Hepatocyte (in vitro differentiated cells): ENCODE measurements at regions not wholly inside any gene's neighbourhood (a gene's known extent, or its start where the extent isn't known, plus 50 kb on each side); places are given as distances from the start of the nearest gene placed in this dataset.

Experiments
- EZH2phosphoT487 ChIP-seq: fragments of 200-600 bp; sonication (generic); IDR thresholded peaks from one replicate; pipeline ENCODE4 v1.6.1; 2018; ENCODE audit warnings: antibody characterized with exemption, mild to moderate bottlenecking, low read depth, moderate library complexity; ENCODE audit not compliant: unreplicated experiment, severe bottlenecking
- TF ChIP-seq, protein P1 (sequence below): fragments of 200-600 bp; sonication (generic); IDR thresholded peaks from 2 replicates; pipeline ENCODE4 v1.5.1; 2016; ENCODE audit warnings: antibody characterized with exemption, mild to moderate bottlenecking; ENCODE audit not compliant: poor library complexity

DNA sequence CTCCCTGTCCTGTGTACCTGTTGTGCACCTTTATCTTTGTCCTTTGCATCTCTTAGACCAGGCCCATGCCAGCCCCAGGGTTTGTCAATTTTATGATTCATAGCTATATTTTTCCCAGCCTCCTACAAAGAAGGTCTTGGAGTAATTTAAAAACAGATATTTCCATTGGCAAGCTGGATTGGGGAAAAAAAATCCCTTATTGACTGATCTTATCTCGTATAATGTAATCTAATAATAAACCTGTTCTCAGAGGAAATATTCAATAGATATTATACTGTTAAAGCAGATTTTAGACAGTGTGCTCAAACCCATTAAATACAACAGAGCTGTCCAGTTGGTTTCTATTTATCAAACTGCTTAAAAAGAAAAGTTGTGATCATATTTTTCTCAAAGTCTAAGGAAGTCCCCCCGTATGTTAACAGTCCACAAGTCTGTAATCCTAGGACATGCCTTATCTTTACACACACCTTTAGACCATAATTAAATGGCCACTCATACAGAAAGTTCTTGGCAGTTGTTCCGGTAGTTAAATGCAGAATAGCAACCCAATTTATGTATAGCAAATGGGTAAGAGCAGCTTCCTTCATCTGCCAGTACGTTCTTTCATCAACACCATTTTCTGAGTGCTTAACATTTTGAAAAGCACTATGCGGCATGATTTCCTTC lies 700.9 kb upstream of the NR2F2 start:
- TF ChIP-seq, protein P1, sequence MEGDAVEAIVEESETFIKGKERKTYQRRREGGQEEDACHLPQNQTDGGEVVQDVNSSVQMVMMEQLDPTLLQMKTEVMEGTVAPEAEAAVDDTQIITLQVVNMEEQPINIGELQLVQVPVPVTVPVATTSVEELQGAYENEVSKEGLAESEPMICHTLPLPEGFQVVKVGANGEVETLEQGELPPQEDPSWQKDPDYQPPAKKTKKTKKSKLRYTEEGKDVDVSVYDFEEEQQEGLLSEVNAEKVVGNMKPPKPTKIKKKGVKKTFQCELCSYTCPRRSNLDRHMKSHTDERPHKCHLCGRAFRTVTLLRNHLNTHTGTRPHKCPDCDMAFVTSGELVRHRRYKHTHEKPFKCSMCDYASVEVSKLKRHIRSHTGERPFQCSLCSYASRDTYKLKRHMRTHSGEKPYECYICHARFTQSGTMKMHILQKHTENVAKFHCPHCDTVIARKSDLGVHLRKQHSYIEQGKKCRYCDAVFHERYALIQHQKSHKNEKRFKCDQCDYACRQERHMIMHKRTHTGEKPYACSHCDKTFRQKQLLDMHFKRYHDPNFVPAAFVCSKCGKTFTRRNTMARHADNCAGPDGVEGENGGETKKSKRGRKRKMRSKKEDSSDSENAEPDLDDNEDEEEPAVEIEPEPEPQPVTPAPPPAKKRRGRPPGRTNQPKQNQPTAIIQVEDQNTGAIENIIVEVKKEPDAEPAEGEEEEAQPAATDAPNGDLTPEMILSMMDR: no peak
- TF ChIP-seq EZH2phosphoT487: no peak
